GM20000 (cell line): ENCODE measurements at regions not wholly inside any gene's neighbourhood (a gene's known extent, or its start where the extent isn't known, plus 50 kb on each side); places are given as distances from the start of the nearest gene placed in this dataset.

ENCODE experiments used
- DNase-seq: peaks from one replicate; pipeline ENCODE4 v3.0.0; 2012; ENCODE audit warnings: low spot score
- CTCF ChIP-seq: IDR thresholded peaks from 2 replicates; pipeline ENCODE4 v1.5.1; 2012; ENCODE audit warnings: mild to moderate bottlenecking, control low read depth; ENCODE audit errors: extremely low read depth, missing control alignments

GRCh38 chr7:109763611-109764010, 1193.9 kb downstream of the DNAJB9 start:
- no peak for DNase-seq
- no peak for TF ChIP-seq CTCF

- no peak for TF ChIP-seq CTCF
Observed at GRCh38 chr7:109772161-109772560, 1202.5 kb downstream of the DNAJB9 start.

GRCh38 chr7:109782806-109783205, 1213.1 kb downstream of the DNAJB9 start:
- no peak for TF ChIP-seq CTCF
- DNase-seq = no peak

More at GRCh38 chr7:109772161-109772560, 1202.5 kb downstream of the DNAJB9 start:
- no peak for DNase-seq

GRCh38 chr7:109806548-109806947, 1236.9 kb downstream of the DNAJB9 start:
- no peak for TF ChIP-seq CTCF
- DNase-seq = no peak

GRCh38 chr7:109821156-109821555, 1251.5 kb downstream of the DNAJB9 start:
- no peak for TF ChIP-seq CTCF
- DNase-seq = no peak

- no peak for TF ChIP-seq CTCF
- DNase-seq = no peak
Observed at GRCh38 chr7:109834851-109835250, 1256.1 kb upstream of the LRRN3 start.

GRCh38 chr7:109835577-109835976, 1255.3 kb upstream of the LRRN3 start:
- no peak for TF ChIP-seq CTCF
- DNase-seq = no peak

GRCh38 chr7:109836016-109836415, 1254.9 kb upstream of the LRRN3 start:
- TF ChIP-seq CTCF = no peak
- no peak for DNase-seq
